Activated T-cell treated with anti-CD3 and anti-CD28 coated beads, Interleukin-2, amount 50 U/mL, for 4 hours (primary cell): ENCODE measurements at regions not wholly inside any gene's neighbourhood (a gene's known extent, or its start where the extent isn't known, plus 50 kb on each side); places are given as distances from the start of the nearest gene placed in this dataset.

ENCODE experiments used
- ATAC-seq, 2 donors: fragments of 200-7000 bp; cut with Tn5 transposase; one replicate each; pipeline ENCODE4 v1.10.0; 2021
- DNase-seq: peaks from one replicate; pipeline ENCODE4 v3.0.0-alpha.2; 2020
- H3K27me3 Mint-ChIP-seq: one replicate; pipeline ENCODE4 v1.8.0; 2021; ENCODE audit warnings: low read depth, mixed read lengths
- H3K36me3 Mint-ChIP-seq: one replicate; pipeline ENCODE4 v1.8.0; 2022; ENCODE audit warnings: mixed read lengths; ENCODE audit not compliant: insufficient read depth
- H3K4me1 Mint-ChIP-seq: one replicate; pipeline ENCODE4 v1.8.0; 2021; ENCODE audit warnings: low read depth, mixed read lengths
- H3K4me3 Mint-ChIP-seq: one replicate; pipeline ENCODE4 v1.8.0; 2021; ENCODE audit warnings: mild to moderate bottlenecking, moderate library complexity, mixed read lengths
- H3K9me3 Mint-ChIP-seq: one replicate; pipeline ENCODE4 v1.8.0; 2021; ENCODE audit warnings: mixed read lengths

DNA sequence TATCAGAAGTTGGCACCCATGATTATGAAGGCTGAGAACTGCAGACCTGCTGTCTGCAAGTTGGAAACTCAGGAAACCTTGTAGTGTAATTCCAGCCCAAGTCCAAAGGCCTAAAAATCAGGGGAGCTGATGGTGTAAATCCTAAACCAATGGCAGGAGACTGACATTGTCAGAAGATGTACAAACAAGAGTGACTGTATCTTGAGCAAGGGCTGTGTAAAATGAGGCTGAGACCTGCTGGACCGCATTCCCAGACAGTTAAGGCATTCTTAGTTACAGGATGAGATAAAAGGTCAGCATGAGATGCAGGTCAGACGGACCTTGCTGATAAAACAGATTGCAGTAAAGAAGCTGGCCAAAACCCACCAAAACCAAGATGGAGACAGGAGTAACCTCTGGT, 147.7 kb downstream of the COG6 start:
- no peak for ATAC-seq
- H3K27me3 Mint-ChIP-seq: no peaks in the 10 kb centered on the region
- no peak for DNase-seq
- no peak overlapping the region for H3K4me3 Mint-ChIP-seq
- peaks cover 11% of the 10 kb centered on the region for H3K9me3 Mint-ChIP-seq
- H3K4me1 Mint-ChIP-seq: peaks cover 5% of the 10 kb centered on the region
- H3K36me3 Mint-ChIP-seq: peaks cover 4% of the 10 kb centered on the region

GRCh38 chr13:39803851-39804250, 148.4 kb downstream of the COG6 start:
- H3K36me3 Mint-ChIP-seq: peaks cover 4% of the 10 kb centered on the region
- peaks cover 5% of the 10 kb centered on the region for H3K4me1 Mint-ChIP-seq
- no peak overlapping the region for H3K4me3 Mint-ChIP-seq
- DNase-seq (no peak), ATAC-seq (no peak)
- H3K27me3 Mint-ChIP-seq: no peaks in the 10 kb centered on the region
- H3K9me3 Mint-ChIP-seq: peaks cover 11% of the 10 kb centered on the region

DNA sequence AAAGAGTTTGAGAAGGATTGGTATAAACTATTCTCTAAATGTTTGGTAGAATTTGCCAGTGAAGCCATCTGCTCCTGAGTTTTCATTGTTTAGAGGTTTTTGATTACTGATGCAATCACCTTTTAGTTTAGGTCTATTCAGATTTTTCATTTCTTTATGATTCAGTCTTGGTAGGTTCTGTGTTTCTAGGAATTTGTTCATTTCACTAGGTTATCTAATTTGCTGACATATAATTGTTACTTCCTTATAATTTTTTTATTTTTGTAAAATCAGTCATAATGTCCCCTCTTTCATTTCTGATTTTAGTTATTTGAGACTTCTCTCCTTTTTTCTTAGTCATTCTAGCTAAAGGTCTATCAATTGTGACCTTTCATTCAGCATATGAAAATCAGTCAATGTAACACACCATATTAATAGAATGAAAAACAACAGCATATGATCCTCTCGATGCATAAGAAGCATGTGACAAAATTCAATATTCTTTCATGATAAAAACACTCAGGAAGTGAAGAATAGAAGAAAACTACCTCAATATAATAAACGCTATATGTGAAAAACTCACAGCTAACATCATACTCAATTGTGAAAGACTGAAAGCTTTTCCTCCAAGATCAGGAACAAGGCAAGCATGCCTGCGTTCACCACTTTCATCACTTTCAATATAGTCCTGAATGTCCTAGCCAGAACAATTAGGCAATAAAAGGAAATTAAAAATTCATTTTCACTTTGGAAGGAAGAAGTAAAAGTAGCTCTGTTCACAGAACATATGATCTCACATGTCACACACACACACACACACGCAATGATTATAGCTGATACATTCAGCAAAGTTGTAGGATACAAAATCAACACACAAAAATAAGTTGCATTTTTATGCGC, 149.1 kb downstream of the COG6 start:
- Mint-ChIP-seq H3K36me3 (peaks cover 4% of the 10 kb centered on the region), H3K4me1 (peaks cover 5% of the 10 kb centered on the region), H3K9me3 (peaks cover 11% of the 10 kb centered on the region), H3K4me3 (no peak overlapping the region), H3K27me3 (no peaks in the 10 kb centered on the region)
- DNase-seq: no peak
- ATAC-seq: peak in 1 of 2 donors; percentile 63

- Mint-ChIP-seq H3K9me3 (no peaks in the 10 kb centered on the region), H3K4me3 (no peak overlapping the region), H3K36me3 (no peaks in the 10 kb centered on the region), H3K4me1 (peaks cover 3% of the 10 kb centered on the region), H3K27me3 (no peaks in the 10 kb centered on the region)
- DNase-seq (no peak), ATAC-seq (no peak)
Observed at GRCh38 chr13:39809466-39809865, 154.0 kb downstream of the COG6 start.

DNA sequence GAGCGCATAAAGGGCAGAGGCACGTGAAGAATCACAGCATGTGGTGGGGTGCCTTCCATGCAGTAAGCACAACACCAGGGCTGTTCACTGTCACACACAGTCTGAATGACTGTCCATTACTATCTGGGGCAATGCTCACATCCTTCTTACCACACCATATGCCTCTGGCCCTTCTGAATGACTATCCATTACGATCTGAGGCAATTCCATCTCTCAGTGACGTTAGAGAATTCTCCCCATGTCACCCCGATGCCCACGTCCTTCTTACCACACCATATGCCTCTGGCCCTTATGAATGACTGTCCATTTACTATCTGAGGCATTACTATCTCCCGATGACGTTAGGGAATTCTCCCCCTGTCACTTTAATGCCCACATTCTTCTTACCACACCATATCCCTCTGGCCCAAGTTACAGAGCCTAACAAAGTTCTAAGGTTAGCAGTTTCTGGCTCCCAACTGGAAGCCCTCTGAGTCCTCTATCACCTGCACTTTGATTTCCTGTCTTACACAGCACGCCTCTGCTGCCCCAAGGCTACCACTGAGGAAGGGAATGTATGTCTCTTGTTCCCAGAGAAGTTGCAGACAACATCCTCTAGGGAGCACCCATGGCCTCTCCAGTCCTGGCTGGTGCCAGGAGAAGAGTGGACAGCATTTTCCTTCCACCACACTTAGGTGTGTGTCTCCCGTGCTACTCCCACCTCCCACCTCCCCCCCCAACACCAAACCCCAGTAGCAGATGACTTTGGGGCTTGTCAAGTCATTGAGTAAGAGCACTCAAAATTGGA, 154.8 kb downstream of the COG6 start:
- Mint-ChIP-seq H3K4me3 (no peak overlapping the region), H3K27me3 (no peaks in the 10 kb centered on the region), H3K9me3 (no peaks in the 10 kb centered on the region), H3K36me3 (no peaks in the 10 kb centered on the region), H3K4me1 (no peaks in the 10 kb centered on the region)
- DNase-seq (no peak), ATAC-seq (no peak)

DNA sequence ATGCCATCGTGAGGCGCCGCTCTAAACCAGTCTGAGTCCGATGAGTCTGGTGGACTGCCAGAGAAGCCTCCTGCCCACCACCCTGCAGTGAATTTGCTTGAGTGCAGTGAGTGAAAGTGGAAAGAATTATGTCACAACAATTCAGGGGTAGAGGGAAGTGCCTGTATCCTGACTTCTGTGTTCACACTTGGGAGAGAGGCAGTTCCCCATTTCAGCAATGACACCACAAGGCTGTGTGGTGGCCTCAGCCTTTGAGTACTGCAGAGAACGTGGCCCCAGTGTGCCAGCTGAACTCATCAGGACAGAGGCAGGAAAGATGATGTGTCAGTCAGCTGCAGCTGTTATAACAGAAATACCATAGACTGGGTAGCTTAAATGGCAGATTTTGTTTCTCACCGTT, 155.6 kb downstream of the COG6 start:
- no peak overlapping the region for H3K4me3 Mint-ChIP-seq
- H3K9me3 Mint-ChIP-seq: no peaks in the 10 kb centered on the region
- ATAC-seq (no peak), DNase-seq (no peak)
- no peaks in the 10 kb centered on the region for H3K4me1 Mint-ChIP-seq
- no peaks in the 10 kb centered on the region for H3K27me3 Mint-ChIP-seq
- H3K36me3 Mint-ChIP-seq: no peaks in the 10 kb centered on the region

DNA sequence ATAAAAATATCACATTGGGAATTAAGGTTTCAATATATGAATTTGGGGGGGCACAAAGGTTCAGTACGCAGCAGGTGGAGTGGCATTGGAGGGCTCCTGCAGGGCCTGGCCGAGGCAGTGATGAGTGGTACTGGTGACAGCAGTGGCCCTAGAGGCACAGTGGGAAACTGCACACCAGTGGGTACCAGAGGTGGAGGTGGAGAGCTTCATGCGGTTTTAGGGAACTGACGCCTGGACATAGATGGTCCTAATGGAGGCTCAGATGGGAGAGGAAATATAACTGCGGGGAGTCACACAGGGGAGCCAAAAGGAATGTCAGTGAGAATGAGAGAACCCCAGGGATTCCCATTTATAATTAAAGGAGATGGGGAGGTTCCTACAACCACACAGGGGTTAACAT, 156.2 kb downstream of the COG6 start:
- H3K36me3 Mint-ChIP-seq: no peaks in the 10 kb centered on the region
- no peak for DNase-seq
- H3K4me3 Mint-ChIP-seq: no peak overlapping the region
- H3K9me3 Mint-ChIP-seq: no peaks in the 10 kb centered on the region
- H3K27me3 Mint-ChIP-seq: peaks cover 2% of the 10 kb centered on the region
- H3K4me1 Mint-ChIP-seq: no peaks in the 10 kb centered on the region
- no peak for ATAC-seq

DNA sequence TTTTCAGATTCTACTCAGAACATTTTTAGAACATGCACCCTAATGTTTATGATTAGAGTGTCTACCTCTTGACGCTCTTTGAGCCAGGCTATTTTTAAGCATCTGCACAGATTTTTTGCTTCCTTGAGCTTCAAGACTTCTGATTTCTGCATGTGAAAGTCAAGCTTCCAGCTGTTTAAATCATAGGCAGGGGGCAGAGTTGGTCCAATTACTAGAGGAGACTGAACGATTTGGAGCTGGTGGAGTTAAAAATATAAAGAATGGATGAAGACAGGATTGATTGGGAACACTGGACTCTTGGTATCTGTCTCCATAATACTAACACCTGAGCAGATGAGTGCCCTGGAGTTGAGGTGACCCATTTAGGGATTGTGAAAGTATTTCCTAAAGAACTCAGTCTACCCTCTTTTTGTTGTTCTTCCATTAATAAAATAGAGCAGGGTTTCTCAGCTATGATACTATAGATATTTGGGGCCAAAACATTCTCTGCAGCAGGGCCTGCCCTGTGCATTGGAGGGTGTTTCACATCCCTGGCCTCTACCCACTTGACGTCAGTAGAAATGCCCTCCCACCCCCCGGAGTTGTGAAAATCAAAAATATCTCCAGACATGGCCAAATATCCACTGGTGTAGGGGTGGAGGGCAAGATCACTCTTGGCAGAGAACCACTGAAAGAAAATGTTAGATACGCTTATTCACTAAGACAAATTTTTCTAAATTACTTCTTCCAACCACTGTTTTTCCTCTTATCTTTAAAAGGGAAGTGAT, 160.1 kb downstream of the COG6 start:
- Mint-ChIP-seq H3K27me3 (peaks cover 2% of the 10 kb centered on the region), H3K9me3 (no peaks in the 10 kb centered on the region), H3K36me3 (no peaks in the 10 kb centered on the region), H3K4me1 (no peaks in the 10 kb centered on the region), H3K4me3 (no peak overlapping the region)
- ATAC-seq (no peak), DNase-seq (no peak)

GRCh38 chr13:39816936-39817335, 161.5 kb downstream of the COG6 start:
- no peaks in the 10 kb centered on the region for H3K9me3 Mint-ChIP-seq
- no peak for DNase-seq

GRCh38 chr13:39818953-39819352, 163.5 kb downstream of the COG6 start:
- Mint-ChIP-seq H3K36me3 (no peaks in the 10 kb centered on the region), H3K9me3 (no peaks in the 10 kb centered on the region), H3K4me1 (peaks cover 23% of the 10 kb centered on the region), H3K27me3 (peaks cover 2% of the 10 kb centered on the region), H3K4me3 (no peak overlapping the region)
- DNase-seq (no peak), ATAC-seq (no peak)

More at GRCh38 chr13:39816936-39817335, 161.5 kb downstream of the COG6 start:
- ATAC-seq: no peak
- Mint-ChIP-seq H3K4me3 (no peak overlapping the region), H3K4me1 (peaks cover 8% of the 10 kb centered on the region), H3K36me3 (no peaks in the 10 kb centered on the region), H3K27me3 (peaks cover 2% of the 10 kb centered on the region)

DNA sequence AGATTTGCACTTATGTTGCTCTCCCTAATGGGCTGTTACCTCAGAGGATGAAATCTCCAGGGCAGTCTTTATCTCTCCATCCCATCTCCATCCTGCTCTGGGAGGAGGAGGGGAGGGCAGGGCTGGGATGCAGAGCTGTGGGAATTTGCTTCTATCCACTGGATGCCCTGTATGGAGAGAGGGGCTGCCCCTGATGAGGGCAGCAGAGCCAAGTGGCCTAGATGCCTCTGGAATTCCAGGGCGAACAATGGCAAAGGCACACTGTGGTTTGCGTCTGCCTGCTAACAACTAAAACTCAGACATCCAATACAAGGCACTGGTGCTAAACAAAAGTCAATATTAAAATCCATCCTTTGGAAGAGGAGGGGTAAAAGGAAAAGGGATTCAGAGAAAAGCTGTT, 165.1 kb downstream of the COG6 start:
- H3K4me1 Mint-ChIP-seq: peaks cover 27% of the 10 kb centered on the region
- H3K9me3 Mint-ChIP-seq: no peaks in the 10 kb centered on the region
- peaks cover 2% of the 10 kb centered on the region for H3K27me3 Mint-ChIP-seq
- no peaks in the 10 kb centered on the region for H3K36me3 Mint-ChIP-seq
- no peak overlapping the region for H3K4me3 Mint-ChIP-seq
- DNase-seq (no peak), ATAC-seq (no peak)

- no peak for ATAC-seq
- no peak overlapping the region for H3K4me3 Mint-ChIP-seq
- DNase-seq: no peak
- H3K27me3 Mint-ChIP-seq: no peaks in the 10 kb centered on the region
- peaks cover 27% of the 10 kb centered on the region for H3K4me1 Mint-ChIP-seq
- no peaks in the 10 kb centered on the region for H3K9me3 Mint-ChIP-seq
- no peaks in the 10 kb centered on the region for H3K36me3 Mint-ChIP-seq
Observed at GRCh38 chr13:39821977-39822376, 166.5 kb downstream of the COG6 start.

- no peak overlapping the region for H3K4me3 Mint-ChIP-seq
- no peak for ATAC-seq
Observed at GRCh38 chr13:39822437-39822836, 167.0 kb downstream of the COG6 start.

DNA sequence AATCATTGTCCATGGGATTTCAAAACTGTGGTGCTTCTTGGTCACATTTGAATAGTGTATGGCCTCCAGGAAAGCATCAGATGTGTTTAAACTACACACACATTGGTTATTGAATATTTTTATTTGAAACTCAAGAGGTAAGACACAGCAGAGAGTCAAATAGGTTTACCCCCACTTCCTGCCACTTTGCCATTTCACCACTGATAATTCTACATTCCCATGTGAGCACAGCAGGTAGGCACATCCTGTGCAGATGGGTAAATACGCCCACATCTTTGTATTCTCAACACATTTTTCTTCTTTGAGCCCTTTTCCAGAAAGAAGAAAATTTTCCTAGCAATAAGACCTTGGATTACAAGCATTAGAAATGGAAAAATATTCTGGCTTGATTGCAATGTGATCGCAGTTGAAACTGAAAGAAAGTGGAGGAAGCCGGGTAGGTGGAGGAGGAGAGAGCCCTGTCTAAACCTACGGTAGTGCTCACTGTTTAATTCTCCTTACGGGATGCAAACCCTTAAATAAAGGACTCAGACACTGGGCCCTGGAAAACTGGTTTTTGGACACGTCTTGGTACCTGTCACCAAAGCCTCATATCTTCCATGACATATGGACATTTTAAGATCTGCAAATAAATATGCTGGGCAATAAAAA, 167.7 kb downstream of the COG6 start:
- H3K36me3 Mint-ChIP-seq: no peaks in the 10 kb centered on the region

More at GRCh38 chr13:39822437-39822836, 167.0 kb downstream of the COG6 start:
- H3K27me3 Mint-ChIP-seq: no peaks in the 10 kb centered on the region
- no peaks in the 10 kb centered on the region for H3K36me3 Mint-ChIP-seq
- H3K9me3 Mint-ChIP-seq: no peaks in the 10 kb centered on the region
- peaks cover 27% of the 10 kb centered on the region for H3K4me1 Mint-ChIP-seq
- DNase-seq: no peak

More for the DNA sequence above, 167.7 kb downstream of the COG6 start:
- no peak for DNase-seq
- Mint-ChIP-seq H3K27me3 (no peaks in the 10 kb centered on the region), H3K9me3 (no peaks in the 10 kb centered on the region), H3K4me1 (peaks cover 27% of the 10 kb centered on the region), H3K4me3 (peak overlapping the region; percentile 56)
- no peak for ATAC-seq
